Sigmoid colon (tissue), 6 donors: ENCODE measurements at regions not wholly inside any gene's neighbourhood (a gene's known extent, or its start where the extent isn't known, plus 50 kb on each side); places are given as distances from the start of the nearest gene placed in this dataset.

Source experiments
- DNase-seq: peaks from one replicate; pipeline ENCODE4 v3.0.0-alpha.2; 2019
- H3K27ac ChIP-seq, 4 donors: fragments of 200-600 bp; sonication (generic); one replicate each; pipeline ENCODE4 v1.5.1; 2016 to 2019; ENCODE audit warnings: mild to moderate bottlenecking in 1 of 4
- H3K27me3 ChIP-seq, 3 donors: fragments of 200-600 bp; sonication (generic); one replicate each; pipeline ENCODE4 v1.5.1; 2019; ENCODE audit warnings: mild to moderate bottlenecking in 1 of 3
- H3K36me3 ChIP-seq, 4 donors: fragments of 200-600 bp; sonication (generic); one replicate each; pipeline ENCODE4 v1.5.1; 2016 to 2019
- H3K4me1 ChIP-seq, 4 donors: fragments of 200-600 bp; sonication (generic); one replicate each; pipeline ENCODE4 v1.5.1; 2017 to 2019
- H3K4me3 ChIP-seq, 4 donors: fragments of 200-600 bp; sonication (generic); one replicate each; pipeline ENCODE4 v1.5.1; 2017 to 2019; ENCODE audit warnings: mild to moderate bottlenecking in 2 of 4, moderate library complexity in 1 of 4
- H3K9me3 ChIP-seq, 4 donors: fragments of 200-600 bp in 3 of 4; sonication (generic) in 3 of 4; one replicate each; pipeline versions ENCODE4 v1.5.1 to v1.6.1; 2013 to 2019
- EP300 ChIP-seq, 4 donors: sonication (generic); formaldehyde crosslinking; IDR thresholded peaks; one replicate each; pipeline ENCODE4 v1.6.1; 2017; ENCODE audit warnings: antibody characterized with exemption in 4 of 4
- POLR2A ChIP-seq, 2 donors: fragments of 450-650 bp; IDR thresholded peaks; one replicate each; pipeline ENCODE4 v1.6.1; 2016; ENCODE audit warnings: antibody characterized with exemption in 2 of 2, mild to moderate bottlenecking in 2 of 2, moderate library complexity in 2 of 2
- POLR2AphosphoS5 ChIP-seq, 4 donors: sonication (generic); formaldehyde crosslinking; IDR thresholded peaks; one replicate each; pipeline ENCODE4 v1.6.1; 2017; ENCODE audit warnings: antibody characterized with exemption in 4 of 4
- whole genome bisulfite sequencing, 2 donors: extraction: QIAGEN DNeasy Blood & Tissue Kit; methylation state at CpG; one replicate each; pipeline ENCODE4 v1.1.7; 2013; 5-methylcytosine and 5-hydroxymethylcytosine counted together
- intact Hi-C: fragments of 100-400 bp; cut with DNase I; formaldehyde crosslinking; loops from one replicate; pipeline ENCODE4 v1.15.1; 2023
- TF ChIP-seq, protein P1 (sequence below), 4 experiments: fragments of 450-650 bp in 3 of 4; fragments of 200-600 bp in 1 of 4; IDR thresholded peaks; one replicate each; pipeline ENCODE4 v1.5.1; 2016 to 2019; ENCODE audit warnings: antibody characterized with exemption in 4 of 4, mild to moderate bottlenecking in 3 of 4, moderate library complexity in 2 of 4
- donor health status: healthy with polysubstance abuse.
- donor health status: healthy.

- no peak for TF ChIP-seq POLR2A (IDR thresholded peaks at IDR 0.05)
- no peak for TF ChIP-seq EP300 (IDR thresholded peaks at IDR 0.05)
- TF ChIP-seq POLR2AphosphoS5 (IDR thresholded peaks at IDR 0.05), result no peak
- TF ChIP-seq, protein P1, sequence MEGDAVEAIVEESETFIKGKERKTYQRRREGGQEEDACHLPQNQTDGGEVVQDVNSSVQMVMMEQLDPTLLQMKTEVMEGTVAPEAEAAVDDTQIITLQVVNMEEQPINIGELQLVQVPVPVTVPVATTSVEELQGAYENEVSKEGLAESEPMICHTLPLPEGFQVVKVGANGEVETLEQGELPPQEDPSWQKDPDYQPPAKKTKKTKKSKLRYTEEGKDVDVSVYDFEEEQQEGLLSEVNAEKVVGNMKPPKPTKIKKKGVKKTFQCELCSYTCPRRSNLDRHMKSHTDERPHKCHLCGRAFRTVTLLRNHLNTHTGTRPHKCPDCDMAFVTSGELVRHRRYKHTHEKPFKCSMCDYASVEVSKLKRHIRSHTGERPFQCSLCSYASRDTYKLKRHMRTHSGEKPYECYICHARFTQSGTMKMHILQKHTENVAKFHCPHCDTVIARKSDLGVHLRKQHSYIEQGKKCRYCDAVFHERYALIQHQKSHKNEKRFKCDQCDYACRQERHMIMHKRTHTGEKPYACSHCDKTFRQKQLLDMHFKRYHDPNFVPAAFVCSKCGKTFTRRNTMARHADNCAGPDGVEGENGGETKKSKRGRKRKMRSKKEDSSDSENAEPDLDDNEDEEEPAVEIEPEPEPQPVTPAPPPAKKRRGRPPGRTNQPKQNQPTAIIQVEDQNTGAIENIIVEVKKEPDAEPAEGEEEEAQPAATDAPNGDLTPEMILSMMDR (IDR thresholded peaks at IDR 0.05), result no peak
- no peak for DNase-seq
- H3K27me3 ChIP-seq, result no peaks in the 10 kb centered on the region
- H3K27ac ChIP-seq, result no peak overlapping the region
- no peaks in the 10 kb centered on the region for H3K36me3 ChIP-seq
- no peaks in the 10 kb centered on the region for H3K4me1 ChIP-seq
- no peaks in the 10 kb centered on the region for H3K9me3 ChIP-seq
- intact Hi-C loops, result no loop called here
- H3K4me3 ChIP-seq, result no peak overlapping the region
These were observed 262.7 kb upstream of the CD180 start for GRCh38 chr5:67459253-67459652.

DNA sequence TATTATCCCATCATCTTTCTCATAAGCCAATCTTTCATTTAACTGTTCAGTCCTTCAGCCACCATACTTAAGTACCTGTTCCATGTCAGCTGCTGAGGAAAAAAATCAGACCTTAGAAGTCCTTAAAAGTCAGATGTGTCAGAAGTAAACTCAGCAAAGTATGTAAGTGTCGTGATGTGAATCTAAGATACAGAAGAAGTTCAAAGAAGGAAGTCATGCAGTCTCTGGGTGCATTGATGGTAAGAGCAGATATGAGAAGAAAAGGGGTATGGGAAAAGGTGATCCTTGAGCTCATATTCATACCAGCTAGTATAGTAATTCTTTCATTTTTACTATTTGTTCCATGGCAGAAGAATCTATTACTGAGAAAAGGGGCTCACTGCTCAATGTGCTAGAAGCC lies 259.4 kb upstream of the CD180 start:
- no peak for DNase-seq
- no peaks in the 10 kb centered on the region for H3K36me3 ChIP-seq
- no peaks in the 10 kb centered on the region for H3K27me3 ChIP-seq
- no peak overlapping the region for H3K4me3 ChIP-seq
- no peak overlapping the region for H3K27ac ChIP-seq
- WGBS, 2 donors, result 64 to 91% methylated on average over 1 of the region's 1 CpG
- intact Hi-C loops, result no loop called here
- H3K9me3 ChIP-seq, result no peaks in the 10 kb centered on the region
- no peaks in the 10 kb centered on the region for H3K4me1 ChIP-seq
- TF ChIP-seq POLR2AphosphoS5 (IDR thresholded peaks at IDR 0.05) (no peak), EP300 (IDR thresholded peaks at IDR 0.05) (no peak), POLR2A (IDR thresholded peaks at IDR 0.05) (no peak)
- TF ChIP-seq, protein P1 (IDR thresholded peaks at IDR 0.05), result no peak

DNA sequence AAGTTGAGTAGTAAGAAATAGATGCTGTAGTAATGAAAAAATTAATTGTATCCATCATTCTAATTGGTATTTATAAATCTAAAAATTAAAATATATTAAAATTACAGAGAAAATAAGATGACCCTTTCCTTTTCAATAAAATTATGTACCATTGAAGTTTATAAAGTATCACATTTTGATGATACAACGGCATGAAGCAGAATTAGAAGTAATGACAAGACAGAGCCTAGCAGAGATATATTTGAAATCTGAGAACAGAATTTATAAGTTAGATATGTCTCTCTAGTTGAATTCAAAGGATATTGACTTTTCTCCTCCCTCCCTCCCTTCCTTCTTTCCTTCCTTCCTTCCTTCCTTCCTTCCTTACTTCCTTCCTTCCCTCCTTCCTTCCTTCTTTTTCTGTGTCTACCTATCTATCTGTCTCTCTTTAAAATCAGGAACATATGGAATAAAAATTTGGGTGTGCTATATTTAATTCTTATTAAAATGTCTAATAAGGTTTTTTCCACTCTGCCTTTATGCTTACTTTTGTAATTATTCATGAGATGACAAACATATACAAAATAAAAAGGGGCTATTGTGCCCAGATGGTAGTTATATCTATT lies 258.5 kb upstream of the CD180 start:
- intact Hi-C loops, result no loop called here
- DNase-seq, result no peak
- no peaks in the 10 kb centered on the region for H3K9me3 ChIP-seq
- WGBS, 2 donors, result 95 to 98% methylated on average over 1 of the region's 1 CpG
- no peaks in the 10 kb centered on the region for H3K27me3 ChIP-seq
- no peaks in the 10 kb centered on the region for H3K36me3 ChIP-seq
- H3K4me1 ChIP-seq, result no peaks in the 10 kb centered on the region
- H3K4me3 ChIP-seq, result no peak overlapping the region
- TF ChIP-seq, protein P1 (IDR thresholded peaks at IDR 0.05), result no peak
- no peak for TF ChIP-seq EP300 (IDR thresholded peaks at IDR 0.05)
- TF ChIP-seq POLR2AphosphoS5 (IDR thresholded peaks at IDR 0.05), result no peak
- TF ChIP-seq POLR2A (IDR thresholded peaks at IDR 0.05), result no peak
- H3K27ac ChIP-seq, result no peak overlapping the region

DNA sequence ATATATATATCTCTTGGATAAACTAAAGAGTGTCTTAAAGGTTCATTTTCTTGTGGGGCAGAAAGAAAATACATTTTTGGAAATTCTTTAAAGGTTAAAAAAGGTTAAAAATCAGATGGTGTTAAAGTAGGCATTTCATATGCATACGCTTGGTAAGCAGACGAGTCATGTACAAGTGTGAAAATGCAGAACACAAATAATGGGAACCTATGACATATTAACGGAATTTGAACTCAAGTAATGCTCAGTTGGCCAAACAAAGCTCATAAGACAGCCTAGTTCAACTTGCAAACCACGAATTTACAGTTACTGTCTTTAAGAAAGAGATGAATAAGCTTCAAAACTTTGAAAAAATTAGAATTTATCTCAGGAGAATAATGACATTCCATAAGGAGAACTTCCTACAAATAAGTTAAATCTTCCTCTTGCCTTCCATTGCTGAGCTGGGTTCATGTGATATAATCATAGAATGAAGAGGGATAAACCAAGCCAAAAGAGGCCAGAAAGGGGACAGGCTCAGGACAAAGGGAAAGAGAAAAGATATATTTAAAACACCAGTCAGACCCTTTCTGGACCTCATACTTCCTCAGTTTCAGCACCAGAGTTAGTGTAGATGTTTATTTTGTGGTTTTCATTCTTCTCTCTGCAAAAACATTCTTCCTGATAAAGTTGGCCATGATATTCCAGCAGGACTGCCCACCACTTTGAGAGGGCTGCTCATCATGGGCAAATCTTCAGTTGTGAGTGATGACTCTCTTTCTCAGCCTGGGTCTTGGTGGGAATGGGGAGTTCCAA lies 256.7 kb upstream of the CD180 start:
- Histone ChIP-seq H3K27me3 (no peaks in the 10 kb centered on the region), H3K4me1 (no peaks in the 10 kb centered on the region), H3K4me3 (no peak overlapping the region), H3K36me3 (no peaks in the 10 kb centered on the region), H3K9me3 (no peaks in the 10 kb centered on the region), H3K27ac (no peak overlapping the region)
- WGBS, 2 donors, result 86 to 88% methylated on average over 4 of the region's 4 CpGs
- DNase-seq, result no peak
- no peak for TF ChIP-seq POLR2AphosphoS5 (IDR thresholded peaks at IDR 0.05)
- no peak for TF ChIP-seq POLR2A (IDR thresholded peaks at IDR 0.05)
- TF ChIP-seq, protein P1 (IDR thresholded peaks at IDR 0.05), result no peak
- TF ChIP-seq EP300 (IDR thresholded peaks at IDR 0.05), result no peak
- intact Hi-C loops, result no loop called here
